H9 (cell line): ENCODE measurements at regions not wholly inside any gene's neighbourhood (a gene's known extent, or its start where the extent isn't known, plus 50 kb on each side); places are given as distances from the start of the nearest gene placed in this dataset.

ENCODE experiments used
- DNase-seq: peaks from one replicate; pipeline ENCODE4 v3.0.0-alpha.2; 2017
- H2AFZ ChIP-seq: one replicate; pipeline ENCODE4 v1.6.1; 2013; ENCODE audit warnings: mild to moderate bottlenecking, low read length, control low read depth, moderate library complexity
- H2AK5ac ChIP-seq: 2 replicates; pipeline ENCODE4 v1.6.1; 2013; ENCODE audit warnings: low read length, control low read depth, mixed read lengths; ENCODE audit not compliant: insufficient read length
- H2BK120ac ChIP-seq: one replicate; pipeline ENCODE4 v1.6.1; 2013; ENCODE audit warnings: low read depth, mild to moderate bottlenecking, low read length, control low read depth, inconsistent platforms; ENCODE audit not compliant: poor library complexity, severe bottlenecking
- H2BK12ac ChIP-seq: 2 replicates; pipeline ENCODE4 v1.6.1; 2013; ENCODE audit warnings: low read length, control low read depth, mixed read lengths, low read depth; ENCODE audit not compliant: insufficient read length
- H2BK15ac ChIP-seq: 2 replicates; pipeline ENCODE4 v1.6.1; 2013; ENCODE audit warnings: low read depth, low read length, control low read depth
- H2BK20ac ChIP-seq: one replicate; pipeline ENCODE4 v1.6.1; 2013; ENCODE audit warnings: low read depth, mild to moderate bottlenecking, low read length, control low read depth, inconsistent platforms; ENCODE audit not compliant: poor library complexity, severe bottlenecking
- H2BK5ac ChIP-seq: 2 replicates; pipeline ENCODE4 v1.6.1; 2013; ENCODE audit warnings: low read length, control low read depth, mixed read lengths; ENCODE audit not compliant: insufficient read length
- H3K14ac ChIP-seq: 2 replicates; pipeline ENCODE4 v1.6.1; 2013; ENCODE audit warnings: low read length, control low read depth; ENCODE audit not compliant: insufficient read depth
- H3K18ac ChIP-seq: 2 replicates; pipeline ENCODE4 v1.6.1; 2013; ENCODE audit warnings: low read depth, mild to moderate bottlenecking, mixed read lengths, low read length, control low read depth; ENCODE audit not compliant: insufficient read length
- H3K23ac ChIP-seq: 2 replicates; pipeline ENCODE4 v1.6.1; 2013; ENCODE audit warnings: low read length, control low read depth, mixed read lengths, low read depth; ENCODE audit not compliant: insufficient read length
- H3K23me2 ChIP-seq: 2 replicates; pipeline ENCODE4 v1.6.1; 2013; ENCODE audit warnings: low read depth, mild to moderate bottlenecking, mixed read lengths, low read length, control low read depth; ENCODE audit not compliant: insufficient read length, poor library complexity, severe bottlenecking
- H3K27ac ChIP-seq: 2 replicates; pipeline ENCODE4 v1.5.1; 2013; ENCODE audit warnings: low read length, control low read depth, mixed read lengths, low read depth; ENCODE audit not compliant: insufficient read length
- H3K27me3 ChIP-seq: 2 replicates; pipeline ENCODE4 v1.6.1; 2013; ENCODE audit warnings: low read length, control low read depth, inconsistent platforms; ENCODE audit not compliant: insufficient read depth
- H3K4ac ChIP-seq: 2 replicates; pipeline ENCODE4 v1.6.1; 2013; ENCODE audit warnings: low read depth, mild to moderate bottlenecking, control low read depth, inconsistent platforms, low read length, moderate library complexity
- H3K4me1 ChIP-seq: 2 replicates; pipeline ENCODE4 v1.6.1; 2013; ENCODE audit warnings: low read length, control low read depth, inconsistent platforms; ENCODE audit not compliant: insufficient read depth
- H3K4me2 ChIP-seq: 2 replicates; pipeline ENCODE4 v1.6.1; 2013; ENCODE audit warnings: low read length, control low read depth, mixed read lengths; ENCODE audit not compliant: insufficient read length, insufficient read depth
- H3K56ac ChIP-seq: 2 replicates; pipeline ENCODE4 v1.6.1; 2013; ENCODE audit warnings: low read depth, mild to moderate bottlenecking, mixed read lengths, low read length, control low read depth; ENCODE audit not compliant: insufficient read length
- H3K79me1 ChIP-seq: 2 replicates; pipeline ENCODE4 v1.6.1; 2013; ENCODE audit warnings: low read depth, mild to moderate bottlenecking, moderate library complexity, low read length, control low read depth, inconsistent platforms; ENCODE audit not compliant: insufficient read depth, poor library complexity, severe bottlenecking
- H3K79me2 ChIP-seq: 2 replicates; pipeline ENCODE4 v1.6.1; 2013; ENCODE audit warnings: low read length, control low read depth, inconsistent platforms; ENCODE audit not compliant: insufficient read depth
- H3K9ac ChIP-seq: 2 replicates; pipeline ENCODE4 v1.6.1; 2013; ENCODE audit warnings: low read length, control low read depth, mixed read lengths; ENCODE audit not compliant: insufficient read length; ENCODE audit errors: extremely low read depth
- H3K9me3 ChIP-seq: one replicate; pipeline ENCODE4 v1.6.1; 2013; ENCODE audit warnings: low read depth, low read length, inconsistent platforms; ENCODE audit not compliant: control insufficient read depth
- H3T11ph ChIP-seq: one replicate; pipeline ENCODE4 v1.6.1; 2013; ENCODE audit warnings: mild to moderate bottlenecking, low read length, control low read depth, inconsistent platforms
- H4K20me1 ChIP-seq: one replicate; pipeline ENCODE4 v1.6.1; 2013; ENCODE audit not compliant: control insufficient read depth, insufficient read length, insufficient read depth
- H4K5ac ChIP-seq: 2 replicates; pipeline ENCODE4 v1.6.1; 2013; ENCODE audit warnings: low read depth, mild to moderate bottlenecking, mixed read lengths, low read length, control low read depth; ENCODE audit not compliant: insufficient read length
- H4K8ac ChIP-seq: replicated peaks from 2 replicates; pipeline ENCODE4 v1.6.1; 2013; ENCODE audit warnings: low read length, control low read depth, mixed read lengths, low read depth; ENCODE audit not compliant: insufficient read length
- H4K91ac ChIP-seq: 2 replicates; pipeline ENCODE4 v1.6.1; 2013; ENCODE audit warnings: low read depth, mild to moderate bottlenecking, moderate library complexity, mixed read lengths, low read length, control low read depth; ENCODE audit not compliant: insufficient read length
- H3K27ac Mint-ChIP-seq, 3 experiments: 2 replicates in 2 of 3; 3 replicates in 1 of 3; pipeline ENCODE4 v1.8.0; 2020 to 2021; ENCODE audit warnings: mixed read lengths in 3 of 3, mild to moderate bottlenecking in 1 of 3, moderate library complexity in 1 of 3
- H3K27me3 Mint-ChIP-seq: 2 replicates; pipeline ENCODE4 v1.8.0; 2021; ENCODE audit warnings: low read depth, mild to moderate bottlenecking, moderate library complexity, mixed read lengths
- H3K36me3 Mint-ChIP-seq, 3 experiments: 2 replicates in 2 of 3; 3 replicates in 1 of 3; pipeline ENCODE4 v1.8.0; 2020 to 2021; ENCODE audit warnings: low read depth in 3 of 3, mixed read lengths in 3 of 3; ENCODE audit not compliant: insufficient read depth in 1 of 3
- H3K4me1 Mint-ChIP-seq, 2 experiments: 2 replicates each; pipeline ENCODE4 v1.8.0; 2020; ENCODE audit warnings: mixed read lengths in 2 of 2
- H3K4me3 Mint-ChIP-seq, 2 experiments: 2 replicates in 1 of 2; 3 replicates in 1 of 2; pipeline ENCODE4 v1.8.0; 2020 to 2021; ENCODE audit warnings: mild to moderate bottlenecking in 2 of 2, mixed read lengths in 2 of 2, moderate library complexity in 1 of 2
- H3K9me3 Mint-ChIP-seq, 2 experiments: 2 replicates in 1 of 2; 3 replicates in 1 of 2; pipeline ENCODE4 v1.8.0; 2020; ENCODE audit warnings: mild to moderate bottlenecking in 2 of 2, mixed read lengths in 2 of 2, moderate library complexity in 1 of 2
- WGBS: extraction: QIAGEN DNeasy Blood & Tissue Kit; methylation state at CpG from one replicate; pipeline ENCODE4 v1.1.7; 2013; ENCODE audit warnings: missing lambda C conversion rate, low lambda C conversion rate, mixed read lengths; ENCODE audit not compliant: insufficient read length; ENCODE audit errors: extremely low coverage; 5-methylcytosine and 5-hydroxymethylcytosine counted together
- TF ChIP-seq, protein P1 (sequence below): fragments of 200-600 bp; sonication (generic); conservative IDR thresholded peaks from 3 replicates; pipeline ENCODE4 v1.8.0; 2021; ENCODE audit warnings: antibody characterized with exemption, mild to moderate bottlenecking

DNA sequence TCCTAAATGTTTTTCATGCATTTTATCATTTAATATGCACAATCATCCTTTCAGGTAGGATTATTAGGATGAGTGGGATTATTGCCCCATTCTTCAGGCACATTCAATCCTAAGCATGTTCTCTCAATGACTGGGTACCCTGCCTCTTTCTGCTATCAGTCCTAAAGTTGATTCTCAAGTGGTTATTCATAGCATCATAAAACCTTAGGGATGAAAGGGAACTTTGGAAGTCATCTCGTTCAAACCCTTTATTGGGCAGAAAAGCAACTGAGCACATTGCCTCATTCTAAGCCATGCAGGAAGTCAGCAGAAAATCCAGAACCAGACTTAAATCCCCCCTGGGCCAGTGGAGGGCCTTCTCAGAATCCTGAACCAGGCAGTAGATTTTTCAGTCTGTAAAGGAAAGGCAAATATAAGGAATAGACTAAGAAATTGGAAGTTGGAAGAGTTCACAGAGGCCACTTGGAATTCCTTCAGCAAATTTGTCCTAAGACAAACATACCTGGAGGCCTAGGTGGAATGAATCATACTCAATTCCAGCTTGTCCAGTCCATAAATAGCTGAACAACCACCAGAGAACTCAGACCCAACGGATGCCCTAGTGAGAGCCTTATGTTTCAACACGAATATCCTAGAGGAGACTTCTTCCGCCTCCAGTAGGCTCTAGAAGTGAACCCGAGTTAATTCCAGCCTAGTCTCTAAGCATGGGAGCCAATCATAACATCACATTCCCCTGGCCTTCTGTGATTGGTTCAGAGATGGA, 62.7 kb downstream of the IRX6 start:
- Histone ChIP-seq H3K14ac (no peak overlapping the region), H3K23ac (no peak overlapping the region), H2BK5ac (no peak overlapping the region), H3K4ac (no peak overlapping the region), H3K79me1 (no peaks in the 10 kb centered on the region), H4K5ac (no peak overlapping the region), H3K56ac (no peak overlapping the region), H3K9ac (no peak overlapping the region), H3K27ac (no peak overlapping the region), H2BK20ac (no peak overlapping the region), H3K18ac (no peak overlapping the region), H3K4me2 (no peak overlapping the region), H2AK5ac (no peak overlapping the region), H2BK15ac (no peak overlapping the region), H3K9me3 (no peaks in the 10 kb centered on the region), H4K8ac (no peak overlapping the region), H2BK120ac (no peak overlapping the region), H3K4me1 (peaks cover 10% of the 10 kb centered on the region; the same call in 1 of the 2 replicates), H2BK12ac (no peak overlapping the region), H3K79me2 (no peaks in the 10 kb centered on the region), H4K91ac (no peak overlapping the region), H3K23me2 (no peaks in the 10 kb centered on the region), H3K27me3 (no peaks in the 10 kb centered on the region), H2AFZ (no peak overlapping the region), H3T11ph (no peak overlapping the region), H4K20me1 (no peaks in the 10 kb centered on the region)
- H3K9me3 Mint-ChIP-seq = no peaks in the 10 kb centered on the region; a peak in 1 of 5 replicates
- peaks cover 35 to 40% of the 10 kb centered on the region in 2 experiments for H3K4me1 Mint-ChIP-seq
- no CpG with 5 or more reads among the region's 5 CpGs for WGBS
- no peak overlapping the region for H3K27ac Mint-ChIP-seq
- H3K27me3 Mint-ChIP-seq = no peaks in the 10 kb centered on the region
- TF ChIP-seq, protein P1, sequence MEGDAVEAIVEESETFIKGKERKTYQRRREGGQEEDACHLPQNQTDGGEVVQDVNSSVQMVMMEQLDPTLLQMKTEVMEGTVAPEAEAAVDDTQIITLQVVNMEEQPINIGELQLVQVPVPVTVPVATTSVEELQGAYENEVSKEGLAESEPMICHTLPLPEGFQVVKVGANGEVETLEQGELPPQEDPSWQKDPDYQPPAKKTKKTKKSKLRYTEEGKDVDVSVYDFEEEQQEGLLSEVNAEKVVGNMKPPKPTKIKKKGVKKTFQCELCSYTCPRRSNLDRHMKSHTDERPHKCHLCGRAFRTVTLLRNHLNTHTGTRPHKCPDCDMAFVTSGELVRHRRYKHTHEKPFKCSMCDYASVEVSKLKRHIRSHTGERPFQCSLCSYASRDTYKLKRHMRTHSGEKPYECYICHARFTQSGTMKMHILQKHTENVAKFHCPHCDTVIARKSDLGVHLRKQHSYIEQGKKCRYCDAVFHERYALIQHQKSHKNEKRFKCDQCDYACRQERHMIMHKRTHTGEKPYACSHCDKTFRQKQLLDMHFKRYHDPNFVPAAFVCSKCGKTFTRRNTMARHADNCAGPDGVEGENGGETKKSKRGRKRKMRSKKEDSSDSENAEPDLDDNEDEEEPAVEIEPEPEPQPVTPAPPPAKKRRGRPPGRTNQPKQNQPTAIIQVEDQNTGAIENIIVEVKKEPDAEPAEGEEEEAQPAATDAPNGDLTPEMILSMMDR = no peak
- no peak for DNase-seq
- no peaks in the 10 kb centered on the region for H3K36me3 Mint-ChIP-seq
- no peak overlapping the region for H3K4me3 Mint-ChIP-seq
